AG04449 (cell line): ENCODE measurements at regions not wholly inside any gene's neighbourhood (a gene's known extent, or its start where the extent isn't known, plus 50 kb on each side); places are given as distances from the start of the nearest gene placed in this dataset.

Source experiments
- CTCF ChIA-PET: fragments of 350-600 bp; formaldehyde crosslinking; extraction: SDS; loops from one replicate; lab custom pipeline; 2021; ENCODE audit warnings: antibody characterized with exemption; lab: Yijun Ruan, JAX
- POLR2A ChIA-PET: fragments of 400-600, 350-600 bp; formaldehyde crosslinking; extraction: SDS; loops from one replicate; lab custom pipeline; 2020; ENCODE audit warnings: antibody characterized with exemption, inconsistent platforms; lab: Yijun Ruan, JAX
- DNase-seq: peaks from one replicate; pipeline ENCODE4 v3.0.0-alpha.2; 2010; ENCODE audit warnings: low read depth, low spot score
- H3K4me3 ChIP-seq: 2 replicates; pipeline ENCODE4 v1.5.1; 2011; ENCODE audit warnings: low read depth, mild to moderate bottlenecking, control low read depth, low read length
- CTCF ChIP-seq: IDR thresholded peaks from one replicate; pipeline ENCODE4 v1.5.1; 2011; ENCODE audit warnings: mild to moderate bottlenecking, moderate library complexity, low read length, control low read depth, inconsistent platforms; ENCODE audit not compliant: insufficient read depth; ENCODE audit errors: missing control alignments

GRCh38 chr18:43919551-43919950 lies 642.3 kb upstream of the SYT4 start:
- CTCF ChIA-PET: no interaction called here
- POLR2A ChIA-PET: no interaction called here
- DNase-seq: no peak
- H3K4me3 ChIP-seq: no peak overlapping the region
- no peak for TF ChIP-seq CTCF

GRCh38 chr18:43931439-43931838 lies 654.1 kb upstream of the SYT4 start:
- no peak for DNase-seq
- no peak overlapping the region for H3K4me3 ChIP-seq
- ChIA-PET CTCF (no interaction called here), POLR2A (no interaction called here)
- no peak for TF ChIP-seq CTCF

- ChIA-PET CTCF (no interaction called here), POLR2A (no interaction called here)
- no peak overlapping the region for H3K4me3 ChIP-seq
- TF ChIP-seq CTCF: no peak
- DNase-seq: no peak
Measured at GRCh38 chr18:43932140-43932539, 654.9 kb upstream of the SYT4 start.

- no peak for TF ChIP-seq CTCF
- ChIA-PET POLR2A (no interaction called here), CTCF (no interaction called here)
- no peak overlapping the region for H3K4me3 ChIP-seq
- DNase-seq: no peak
Measured at GRCh38 chr18:43933177-43933576, 655.9 kb upstream of the SYT4 start.

GRCh38 chr18:43934322-43934721 lies 657.0 kb upstream of the SYT4 start:
- POLR2A ChIA-PET: no interaction called here
- CTCF ChIA-PET: no interaction called here
- no peak for DNase-seq
- no peak for TF ChIP-seq CTCF
- H3K4me3 ChIP-seq: no peak overlapping the region

GRCh38 chr18:43934781-43935471 lies 657.6 kb upstream of the SYT4 start:
- TF ChIP-seq CTCF: no peak
- H3K4me3 ChIP-seq: no peak overlapping the region
- CTCF ChIA-PET: no interaction called here
- POLR2A ChIA-PET: no interaction called here
- no peak for DNase-seq
